Peyer's patch (tissue), 4 donors: ENCODE measurements at regions not wholly inside any gene's neighbourhood (a gene's known extent, or its start where the extent isn't known, plus 50 kb on each side); places are given as distances from the start of the nearest gene placed in this dataset.

ENCODE experiments used
- POLR2A ChIP-seq, 2 donors: fragments of 450-650 bp; IDR thresholded peaks; one replicate each; pipeline ENCODE4 v1.5.1; 2017; ENCODE audit warnings: antibody characterized with exemption in 2 of 2, mild to moderate bottlenecking in 2 of 2, moderate library complexity in 2 of 2
- TF ChIP-seq, protein P1 (sequence below), 6 experiments: fragments of 450-650 bp in 4 of 6; fragments of 200-600 bp in 2 of 6; sonication (generic) in 1 of 6; IDR thresholded peaks; one replicate each; pipeline ENCODE4 v1.5.1; 2017 to 2019; ENCODE audit warnings: antibody characterized with exemption in 6 of 6, mild to moderate bottlenecking in 3 of 6, moderate library complexity in 1 of 6

DNA sequence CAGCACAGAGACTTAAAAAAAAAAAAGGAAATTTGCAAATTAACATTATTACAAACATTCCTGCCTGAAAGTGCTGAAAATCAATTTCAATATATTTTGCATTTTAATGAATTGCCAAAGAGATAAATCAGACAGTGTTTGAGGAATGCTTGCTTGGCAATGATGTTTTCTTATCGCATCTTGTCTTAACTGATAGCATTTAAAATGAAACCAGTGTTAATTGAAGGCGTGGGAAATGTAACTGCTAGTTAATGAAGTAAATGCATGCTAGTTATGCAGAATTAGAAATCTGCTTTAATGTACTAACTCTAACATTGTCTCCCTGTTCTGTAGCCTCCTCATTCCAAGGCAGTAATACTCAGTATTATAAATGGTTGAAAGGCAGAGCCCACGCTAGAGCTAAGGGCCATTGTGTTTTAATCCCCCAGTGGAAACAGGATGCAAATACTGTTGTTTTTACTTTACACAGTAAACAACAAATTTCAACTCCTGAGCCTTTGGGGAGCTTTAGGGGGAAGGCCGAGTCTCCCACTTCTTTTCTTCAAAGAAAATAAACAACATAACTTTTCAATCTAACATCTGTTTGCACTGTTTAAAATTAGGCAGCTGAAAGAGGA, 586.9 kb downstream of the TLE4 start:
- no peak for TF ChIP-seq POLR2A (IDR thresholded peaks at IDR 0.05)
- TF ChIP-seq, protein P1, sequence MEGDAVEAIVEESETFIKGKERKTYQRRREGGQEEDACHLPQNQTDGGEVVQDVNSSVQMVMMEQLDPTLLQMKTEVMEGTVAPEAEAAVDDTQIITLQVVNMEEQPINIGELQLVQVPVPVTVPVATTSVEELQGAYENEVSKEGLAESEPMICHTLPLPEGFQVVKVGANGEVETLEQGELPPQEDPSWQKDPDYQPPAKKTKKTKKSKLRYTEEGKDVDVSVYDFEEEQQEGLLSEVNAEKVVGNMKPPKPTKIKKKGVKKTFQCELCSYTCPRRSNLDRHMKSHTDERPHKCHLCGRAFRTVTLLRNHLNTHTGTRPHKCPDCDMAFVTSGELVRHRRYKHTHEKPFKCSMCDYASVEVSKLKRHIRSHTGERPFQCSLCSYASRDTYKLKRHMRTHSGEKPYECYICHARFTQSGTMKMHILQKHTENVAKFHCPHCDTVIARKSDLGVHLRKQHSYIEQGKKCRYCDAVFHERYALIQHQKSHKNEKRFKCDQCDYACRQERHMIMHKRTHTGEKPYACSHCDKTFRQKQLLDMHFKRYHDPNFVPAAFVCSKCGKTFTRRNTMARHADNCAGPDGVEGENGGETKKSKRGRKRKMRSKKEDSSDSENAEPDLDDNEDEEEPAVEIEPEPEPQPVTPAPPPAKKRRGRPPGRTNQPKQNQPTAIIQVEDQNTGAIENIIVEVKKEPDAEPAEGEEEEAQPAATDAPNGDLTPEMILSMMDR (IDR thresholded peaks at IDR 0.05), result no peak
